ENCODE measurements at regions not wholly inside any gene's neighbourhood (a gene's known extent, or its start where the extent isn't known, plus 50 kb on each side); places are given as distances from the start of the nearest gene placed in this dataset.

- Mint-ChIP-seq H3K27me3 (ENCODE audit: low read depth) (no peaks in the 10 kb centered on the region), H3K4me1 (peaks cover 42% of the 10 kb centered on the region), H3K4me3 (peak overlapping the region; percentile 34), H3K27ac (peak overlapping the region; percentile 94), H3K9me3 (peaks cover 34% of the 10 kb centered on the region), H3K36me3 (peaks cover 35% of the 10 kb centered on the region)
- TF ChIP-seq MAX (CRISPR knock-in tag; IDR thresholded peaks at IDR 0.05) = peak; percentile 25; the same call in 1 of the 2 replicates
- TF ChIP-seq FOXP1 (CRISPR knock-in tag; IDR thresholded peaks at IDR 0.05; ENCODE audit: borderline replicate concordance) = no peak
- peak; percentile 80 for ATAC-seq
- DNase-seq (ENCODE audit: low spot score) = no peak
- ChIA-PET POLR2A (no interaction called here), CTCF (interaction anchor here (1.2 kb wide), 2 partner anchors 132 to 342 kb away, joined by 3 read pairs; no protein-coding TSS in a partner anchor)
Measured at GRCh38 chr1:38370716-38371504, 324.3 kb upstream of the POU3F1 start.

- no peak for ATAC-seq
- H3K27me3 Mint-ChIP-seq (ENCODE audit: low read depth) = peaks cover 8% of the 10 kb centered on the region; the same call in 1 of the 2 replicates
- H3K4me3 Mint-ChIP-seq = no peak overlapping the region
Measured at GRCh38 chr1:38365242-38365641, 318.6 kb upstream of the POU3F1 start.

GRCh38 chr1:38361566-38361965, 315.0 kb upstream of the POU3F1 start:
- ATAC-seq (peak; percentile 44; the same call in 1 of the 2 replicates), DNase-seq (ENCODE audit: low spot score) (no peak)
- Mint-ChIP-seq H3K27me3 (ENCODE audit: low read depth) (peaks cover 8% of the 10 kb centered on the region; the same call in 1 of the 2 replicates), H3K27ac (no peak overlapping the region), H3K36me3 (peaks cover 28% of the 10 kb centered on the region), H3K4me1 (peaks cover 34% of the 10 kb centered on the region), H3K4me3 (no peak overlapping the region), H3K9me3 (peaks cover 35% of the 10 kb centered on the region)
- TF ChIP-seq ZNF532 (CRISPR knock-in tag; IDR thresholded peaks at IDR 0.05; ENCODE audit: borderline replicate concordance) = no peak
- TF ChIP-seq TEAD1 (CRISPR knock-in tag; IDR thresholded peaks at IDR 0.05) = no peak
- no peak for TF ChIP-seq MYBL2 (CRISPR knock-in tag; IDR thresholded peaks at IDR 0.05)
- ChIA-PET POLR2A (no interaction called here), CTCF (interaction anchor here (0.6 to 1.1 kb wide), 3 partner anchors 77 to 442 kb away, joined by 3 to 8 read pairs (median 3); no protein-coding TSS in a partner anchor)

More at GRCh38 chr1:38365242-38365641, 318.6 kb upstream of the POU3F1 start:
- Mint-ChIP-seq H3K36me3 (peaks cover 18% of the 10 kb centered on the region), H3K4me1 (peaks cover 53% of the 10 kb centered on the region), H3K27ac (no peak overlapping the region), H3K9me3 (peaks cover 23% of the 10 kb centered on the region)
- POLR2A ChIA-PET = no interaction called here
- TF ChIP-seq ZSCAN18 (CRISPR knock-in tag; IDR thresholded peaks at IDR 0.05) (no peak), GTF2I (CRISPR knock-in tag; conservative IDR thresholded peaks at IDR 0.05) (no peak), CREB1 (CRISPR knock-in tag; IDR thresholded peaks at IDR 0.05) (no peak), NFATC4 (CRISPR knock-in tag; IDR thresholded peaks at IDR 0.05) (no peak), HMGA2 (CRISPR knock-in tag; IDR thresholded peaks at IDR 0.05) (no peak)
- CTCF ChIA-PET = no interaction called here
- no peak for DNase-seq (ENCODE audit: low spot score)

GRCh38 chr1:38360807-38361206, 314.2 kb upstream of the POU3F1 start:
- Mint-ChIP-seq H3K4me3 (no peak overlapping the region), H3K27ac (no peak overlapping the region), H3K9me3 (peaks cover 35% of the 10 kb centered on the region), H3K4me1 (peaks cover 34% of the 10 kb centered on the region), H3K27me3 (ENCODE audit: low read depth) (peaks cover 8% of the 10 kb centered on the region; the same call in 1 of the 2 replicates), H3K36me3 (peaks cover 33% of the 10 kb centered on the region)
- ChIA-PET POLR2A (no interaction called here), CTCF (interaction anchor here (0.6 to 1.1 kb wide), 3 partner anchors 78 to 442 kb away, joined by 3 read pairs; no protein-coding TSS in a partner anchor)
- ATAC-seq = peak; percentile 65
- peak; percentile 35 for DNase-seq (ENCODE audit: low spot score)
- no peak for TF ChIP-seq ZMAT4 (CRISPR knock-in tag; IDR thresholded peaks at IDR 0.05)
- TF ChIP-seq MYBL2 (CRISPR knock-in tag; IDR thresholded peaks at IDR 0.05) = no peak
- TF ChIP-seq GABPB1 (CRISPR knock-in tag; IDR thresholded peaks at IDR 0.05) = no peak
- no peak for TF ChIP-seq ZNF671 (CRISPR knock-in tag; IDR thresholded peaks at IDR 0.05)
- no peak for TF ChIP-seq ZBTB21 (CRISPR knock-in tag; IDR thresholded peaks at IDR 0.05; ENCODE audit: borderline replicate concordance)
- TF ChIP-seq CTCF (IDR thresholded peaks at IDR 0.05) = no peak
- no peak for TF ChIP-seq ZNF281 (CRISPR knock-in tag; IDR thresholded peaks at IDR 0.05)

All from WTC11 (cell line).